Suprapubic skin (tissue), 4 donors: ENCODE measurements at regions not wholly inside any gene's neighbourhood (a gene's known extent, or its start where the extent isn't known, plus 50 kb on each side); places are given as distances from the start of the nearest gene placed in this dataset.
A peak's percentile ranks its signal among the peaks of the same experiment; 100 is the strongest.

Experiments
- POLR2A ChIP-seq, 2 donors: fragments of 450-650 bp; IDR thresholded peaks; one replicate each; pipeline ENCODE4 v1.6.1; 2017; ENCODE audit warnings: antibody characterized with exemption in 2 of 2, mild to moderate bottlenecking in 2 of 2, moderate library complexity in 2 of 2
- POLR2AphosphoS5 ChIP-seq, 3 donors: sonication (generic); formaldehyde crosslinking; IDR thresholded peaks; one replicate each; pipeline ENCODE4 v1.6.1; 2017; ENCODE audit warnings: antibody characterized with exemption in 3 of 3
- TF ChIP-seq, protein P1 (sequence below), 2 donors: fragments of 200-600 bp in 1 of 2; fragments of 450-650 bp in 1 of 2; sonication (generic) in 1 of 2; IDR thresholded peaks; one replicate each; pipeline ENCODE4 v1.5.1; 2016 to 2019; ENCODE audit warnings: antibody characterized with exemption in 2 of 2, mild to moderate bottlenecking in 1 of 2, moderate library complexity in 1 of 2

DNA sequence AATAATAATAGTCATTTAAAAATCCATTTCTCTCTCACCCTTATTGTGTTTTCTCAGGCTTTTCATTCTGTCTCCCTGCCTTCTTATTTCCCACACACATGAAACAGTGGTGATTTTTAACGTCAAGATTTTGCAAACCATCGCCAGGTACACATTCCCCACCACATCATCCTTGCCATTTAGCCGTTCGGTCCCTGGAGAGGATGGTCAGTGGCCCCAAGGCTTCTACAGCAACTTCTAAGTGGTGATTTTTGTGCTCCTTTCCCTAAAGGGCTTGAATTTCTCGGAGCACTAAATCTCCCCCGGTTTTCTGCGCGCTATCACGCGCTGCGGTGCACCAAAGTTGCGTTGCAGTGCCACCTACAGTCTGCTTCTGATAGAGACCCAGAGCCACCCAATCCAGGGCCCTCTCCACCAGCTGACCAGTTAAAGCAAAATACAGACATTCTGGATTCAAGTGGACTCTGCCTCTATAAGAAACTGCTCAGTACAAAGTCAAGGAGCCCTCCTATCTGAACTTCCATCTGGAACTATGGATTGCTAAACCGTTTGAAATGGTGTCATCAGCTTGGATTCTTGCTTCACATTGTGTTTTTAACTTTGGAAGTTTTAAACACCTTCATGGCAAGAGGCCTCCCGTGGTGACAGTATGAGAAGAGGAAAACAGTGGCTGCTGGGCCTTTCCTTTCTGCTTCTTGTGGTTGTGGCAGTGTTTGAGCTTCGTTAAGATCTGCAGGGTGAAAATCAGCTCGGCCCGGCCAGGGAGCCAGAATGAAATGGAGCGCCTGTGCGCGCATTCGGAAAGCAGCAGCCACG lies 234.0 kb downstream of the SPTSSA start:
- TF ChIP-seq, protein P1, sequence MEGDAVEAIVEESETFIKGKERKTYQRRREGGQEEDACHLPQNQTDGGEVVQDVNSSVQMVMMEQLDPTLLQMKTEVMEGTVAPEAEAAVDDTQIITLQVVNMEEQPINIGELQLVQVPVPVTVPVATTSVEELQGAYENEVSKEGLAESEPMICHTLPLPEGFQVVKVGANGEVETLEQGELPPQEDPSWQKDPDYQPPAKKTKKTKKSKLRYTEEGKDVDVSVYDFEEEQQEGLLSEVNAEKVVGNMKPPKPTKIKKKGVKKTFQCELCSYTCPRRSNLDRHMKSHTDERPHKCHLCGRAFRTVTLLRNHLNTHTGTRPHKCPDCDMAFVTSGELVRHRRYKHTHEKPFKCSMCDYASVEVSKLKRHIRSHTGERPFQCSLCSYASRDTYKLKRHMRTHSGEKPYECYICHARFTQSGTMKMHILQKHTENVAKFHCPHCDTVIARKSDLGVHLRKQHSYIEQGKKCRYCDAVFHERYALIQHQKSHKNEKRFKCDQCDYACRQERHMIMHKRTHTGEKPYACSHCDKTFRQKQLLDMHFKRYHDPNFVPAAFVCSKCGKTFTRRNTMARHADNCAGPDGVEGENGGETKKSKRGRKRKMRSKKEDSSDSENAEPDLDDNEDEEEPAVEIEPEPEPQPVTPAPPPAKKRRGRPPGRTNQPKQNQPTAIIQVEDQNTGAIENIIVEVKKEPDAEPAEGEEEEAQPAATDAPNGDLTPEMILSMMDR (IDR thresholded peaks at IDR 0.05): peak; percentile 66 to 78
- TF ChIP-seq POLR2AphosphoS5 (IDR thresholded peaks at IDR 0.05) (no peak), POLR2A (IDR thresholded peaks at IDR 0.05) (no peak)
